DND-41 (cell line): ENCODE measurements at regions not wholly inside any gene's neighbourhood (a gene's known extent, or its start where the extent isn't known, plus 50 kb on each side); places are given as distances from the start of the nearest gene placed in this dataset.
"Not testable (repeated sequence)": the region's sequence is repeated elsewhere in the genome, so short reads cannot be mapped to it uniquely, and the experiment has no call there.

Source experiments
- CTCF ChIP-seq: IDR thresholded peaks from 2 replicates; pipeline ENCODE4 v1.5.1; 2012; ENCODE audit warnings: borderline replicate concordance, low read length, moderate library complexity, mild to moderate bottlenecking; ENCODE audit not compliant: poor library complexity, severe bottlenecking; ENCODE audit errors: extremely low read depth
- EZH2 ChIP-seq: IDR thresholded peaks from 3 replicates; pipeline ENCODE4 v1.6.1; 2012; ENCODE audit warnings: borderline replicate concordance, low read depth, mild to moderate bottlenecking, moderate library complexity, low read length, inconsistent platforms; ENCODE audit not compliant: severe bottlenecking

- TF ChIP-seq CTCF, EZH2: not testable (repeated sequence)
These were observed 186.4 kb downstream of the ADRA2C start for GRCh38 chr4:3952443-3953139.
